Loucy (cell line): ENCODE measurements at regions not wholly inside any gene's neighbourhood (a gene's known extent, or its start where the extent isn't known, plus 50 kb on each side); places are given as distances from the start of the nearest gene placed in this dataset.

ENCODE experiments used
- H2AFZ ChIP-seq: fragments of 200-600 bp; sonication (generic); 2 replicates; pipeline ENCODE4 v1.6.0; 2016; ENCODE audit warnings: antibody characterized with exemption, mild to moderate bottlenecking, low read length, moderate library complexity
- H3F3A ChIP-seq: fragments of 200-600 bp; 2 replicates; pipeline ENCODE4 v1.6.0; 2016; ENCODE audit warnings: antibody characterized with exemption, low read depth, mild to moderate bottlenecking
- H3K27me3 ChIP-seq: fragments of 200-600 bp; sonication (generic); 2 replicates; pipeline ENCODE4 v1.6.1; 2014; ENCODE audit warnings: low read length, mild to moderate bottlenecking; ENCODE audit not compliant: insufficient read depth, poor library complexity, severe bottlenecking
- H3K36me3 ChIP-seq: fragments of 200-600 bp; sonication (generic); 2 replicates; pipeline ENCODE4 v1.6.1; 2016; ENCODE audit warnings: low read length; ENCODE audit not compliant: insufficient read depth
- H3K4me1 ChIP-seq: fragments of 200-600 bp; sonication (generic); 2 replicates; pipeline ENCODE4 v1.5.1; 2014; ENCODE audit warnings: low read length, mild to moderate bottlenecking; ENCODE audit not compliant: insufficient read depth, poor library complexity, severe bottlenecking
- H3K4me2 ChIP-seq: fragments of 200-600 bp; sonication (generic); 2 replicates; pipeline ENCODE4 v1.6.0; 2014; ENCODE audit warnings: antibody characterized with exemption, low read length, low read depth, mild to moderate bottlenecking; ENCODE audit not compliant: poor library complexity, severe bottlenecking
- H3K4me3 ChIP-seq: fragments of 200-600 bp; sonication (generic); 2 replicates; pipeline ENCODE4 v1.5.1; 2014; ENCODE audit warnings: low read length, mild to moderate bottlenecking, mixed read lengths; ENCODE audit not compliant: poor library complexity, severe bottlenecking
- H3K79me2 ChIP-seq: fragments of 200-600 bp; sonication (generic); 2 replicates; pipeline ENCODE4 v1.6.1; 2014; ENCODE audit warnings: low read length; ENCODE audit not compliant: insufficient read depth
- H3K9ac ChIP-seq: fragments of 200-600 bp; sonication (generic); 2 replicates; pipeline ENCODE4 v1.6.0; 2014; ENCODE audit warnings: mild to moderate bottlenecking, low read depth, low read length, moderate library complexity; ENCODE audit not compliant: poor library complexity, severe bottlenecking
- H3K9me2 ChIP-seq: fragments of 200-600 bp; sonication (generic); replicated peaks from 2 replicates; pipeline ENCODE4 v1.6.1; 2016; ENCODE audit warnings: low read depth, low read length, mixed read lengths
- H3K9me3 ChIP-seq: fragments of 200-600 bp; sonication (generic); 2 replicates; pipeline ENCODE4 v1.6.1; 2014; ENCODE audit warnings: mild to moderate bottlenecking, antibody characterized with exemption, low read length, low read depth; ENCODE audit not compliant: insufficient read depth
- H4K20me1 ChIP-seq: fragments of 200-600 bp; sonication (generic); 2 replicates; pipeline ENCODE4 v1.6.0; 2014; ENCODE audit warnings: antibody characterized with exemption, low read length, mild to moderate bottlenecking; ENCODE audit not compliant: insufficient read depth, poor library complexity, severe bottlenecking
- CTCF ChIP-seq: fragments of 200-600 bp; sonication (generic); conservative IDR thresholded peaks from 2 replicates; pipeline ENCODE4 v1.5.1; 2014; ENCODE audit warnings: mild to moderate bottlenecking, antibody characterized with exemption, low read length
- EZH2phosphoT487 ChIP-seq: fragments of 200-600 bp; IDR thresholded peaks from 2 replicates; pipeline ENCODE4 v1.6.1; 2018; ENCODE audit warnings: antibody characterized with exemption, mild to moderate bottlenecking, moderate library complexity, borderline replicate concordance

DNA sequence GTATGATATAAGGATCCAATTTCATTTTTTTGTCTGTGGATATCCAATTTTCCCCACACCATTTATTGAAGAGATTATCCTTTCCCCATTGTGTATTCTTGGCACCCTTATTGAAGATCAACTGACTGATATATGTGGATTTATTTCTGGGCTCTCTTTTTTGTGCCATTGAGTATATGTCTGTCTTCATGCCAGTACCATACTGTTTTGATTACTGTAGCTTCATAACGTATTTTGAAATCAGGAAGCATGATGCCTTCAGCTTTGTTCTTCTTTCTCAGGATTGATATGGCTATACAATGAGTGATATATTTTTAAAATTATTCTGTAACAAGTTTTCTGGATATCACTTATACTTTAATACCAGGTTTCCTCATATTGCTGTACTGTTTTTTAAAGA is 58.1 kb upstream of the DLX2 start:
- H2AFZ ChIP-seq, result no peak overlapping the region
- H3K9me3 ChIP-seq, result no peaks in the 10 kb centered on the region; the same call in 1 of the 2 replicates
- no peak for TF ChIP-seq CTCF
- TF ChIP-seq EZH2phosphoT487, result no peak
- no peaks in the 10 kb centered on the region for H3K36me3 ChIP-seq
- H3K79me2 ChIP-seq, result no peaks in the 10 kb centered on the region
- H3F3A ChIP-seq, result no peaks in the 10 kb centered on the region
- H3K4me1 ChIP-seq, result peaks cover 3% of the 10 kb centered on the region
- no peaks in the 10 kb centered on the region for H3K27me3 ChIP-seq
- no peaks in the 10 kb centered on the region for H4K20me1 ChIP-seq
- no peak overlapping the region for H3K4me2 ChIP-seq
- no peaks in the 10 kb centered on the region for H3K9me2 ChIP-seq
- H3K9ac ChIP-seq, result no peak overlapping the region
- no peak overlapping the region for H3K4me3 ChIP-seq

DNA sequence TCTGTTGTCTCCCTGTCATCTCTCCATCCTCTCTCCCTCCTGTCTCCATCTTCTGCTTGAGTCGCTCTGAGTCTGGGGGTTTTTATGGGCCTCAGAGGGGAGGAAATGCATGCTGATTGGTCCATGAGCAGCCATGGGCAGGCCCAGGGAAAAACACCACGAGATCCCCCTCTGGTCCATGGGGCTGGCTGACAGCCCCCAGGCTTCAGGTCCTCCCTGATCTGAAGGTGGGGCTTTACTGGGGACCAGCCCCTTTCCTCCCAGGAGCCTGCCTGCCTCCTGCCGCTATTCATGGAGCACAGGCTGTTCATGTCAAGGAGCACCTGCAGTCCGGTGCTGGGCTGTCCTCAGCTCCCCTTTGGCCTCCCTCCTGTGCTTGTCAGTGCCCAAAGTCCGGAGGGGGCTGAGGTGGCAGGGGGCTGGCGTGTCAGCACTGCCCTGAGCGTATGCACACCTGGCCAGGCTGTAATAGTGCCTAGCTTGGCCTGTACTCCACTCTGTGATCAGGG is 59.6 kb upstream of the DLX2 start:
- no peak overlapping the region for H3K4me2 ChIP-seq
- H3K4me1 ChIP-seq, result peaks cover 3% of the 10 kb centered on the region
- H3K9me2 ChIP-seq, result no peaks in the 10 kb centered on the region
- H2AFZ ChIP-seq, result no peak overlapping the region
- no peaks in the 10 kb centered on the region for H3K27me3 ChIP-seq
- no peaks in the 10 kb centered on the region for H3K36me3 ChIP-seq
- no peaks in the 10 kb centered on the region; the same call in 1 of the 2 replicates for H3K9me3 ChIP-seq
- no peaks in the 10 kb centered on the region for H3F3A ChIP-seq
- H3K4me3 ChIP-seq, result no peak overlapping the region
- H3K9ac ChIP-seq, result no peak overlapping the region
- TF ChIP-seq EZH2phosphoT487 (no peak), CTCF (no peak)
- H4K20me1 ChIP-seq, result no peaks in the 10 kb centered on the region
- H3K79me2 ChIP-seq, result no peaks in the 10 kb centered on the region

DNA sequence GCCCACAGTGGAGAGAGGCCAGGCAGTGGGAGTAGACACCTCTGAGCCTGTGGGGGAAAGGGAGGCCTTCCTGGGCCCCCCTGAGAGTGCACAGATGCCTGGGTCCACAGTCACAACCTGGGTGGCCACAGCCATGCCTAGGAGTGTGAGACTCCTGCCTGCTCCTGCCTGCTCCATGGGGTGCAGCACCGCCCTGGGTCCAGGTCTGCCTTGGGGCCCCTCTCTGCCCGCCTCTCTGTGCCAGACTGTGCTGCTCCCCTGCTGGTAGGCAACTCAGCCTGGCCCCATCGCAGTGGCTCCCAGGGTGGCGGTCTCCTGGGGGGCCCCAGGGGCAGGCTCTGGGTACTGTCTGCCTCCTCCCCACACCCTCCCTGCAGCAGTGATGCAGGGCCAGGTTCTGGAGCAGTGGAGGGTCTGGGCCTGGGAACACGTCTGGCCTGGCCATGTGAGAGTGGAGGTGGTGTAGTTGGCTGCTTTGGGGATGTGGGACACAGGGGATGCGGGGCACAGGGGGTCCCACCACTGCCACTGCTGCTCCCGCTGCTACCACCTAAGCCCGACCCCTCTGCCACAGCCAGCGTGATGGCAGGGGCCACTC is 60.1 kb upstream of the DLX2 start:
- TF ChIP-seq EZH2phosphoT487, result no peak
- TF ChIP-seq CTCF, result no peak
- H3K4me3 ChIP-seq, result no peak overlapping the region
- peaks cover 3% of the 10 kb centered on the region for H3K4me1 ChIP-seq
- no peaks in the 10 kb centered on the region for H3K9me2 ChIP-seq
- H3K9me3 ChIP-seq, result no peaks in the 10 kb centered on the region; the same call in 1 of the 2 replicates
- H3K9ac ChIP-seq, result no peak overlapping the region
- no peak overlapping the region for H3K4me2 ChIP-seq
- no peak overlapping the region for H2AFZ ChIP-seq
- no peaks in the 10 kb centered on the region for H4K20me1 ChIP-seq
- H3F3A ChIP-seq, result no peaks in the 10 kb centered on the region
- H3K79me2 ChIP-seq, result no peaks in the 10 kb centered on the region
- H3K27me3 ChIP-seq, result no peaks in the 10 kb centered on the region
- no peaks in the 10 kb centered on the region for H3K36me3 ChIP-seq
